ENCODE measurements at regions not wholly inside any gene's neighbourhood (a gene's known extent, or its start where the extent isn't known, plus 50 kb on each side); places are given as distances from the start of the nearest gene placed in this dataset.

GRCh38 chr13:21814604-21815003 is 143.7 kb downstream of the FGF9 start:
- H3K27ac ChIP-seq, result peak overlapping the region; percentile 28; the same call in 1 of the 2 replicates
- no peak for TF ChIP-seq CTCF (conservative IDR thresholded peaks at IDR 0.05)

- TF ChIP-seq CTCF (conservative IDR thresholded peaks at IDR 0.05), result no peak
- no peak overlapping the region for H3K27ac ChIP-seq
These were observed 147.0 kb downstream of the FGF9 start for GRCh38 chr13:21817878-21818277.

- 0 out of 2 replicates have a peak overlapping the region, but pooled peaks have one; percentile 1 for H3K27ac ChIP-seq
- no peak for TF ChIP-seq CTCF (conservative IDR thresholded peaks at IDR 0.05)
These were observed 151.2 kb downstream of the FGF9 start for GRCh38 chr13:21822029-21822428.

- H3K27ac ChIP-seq, result no peak overlapping the region
- no peak for TF ChIP-seq CTCF (conservative IDR thresholded peaks at IDR 0.05)
These were observed 152.5 kb downstream of the FGF9 start for GRCh38 chr13:21823416-21823815.

- H3K27ac ChIP-seq, result no peak overlapping the region
- no peak for TF ChIP-seq CTCF (conservative IDR thresholded peaks at IDR 0.05)
These were observed 153.1 kb downstream of the FGF9 start for GRCh38 chr13:21823949-21824348.

GRCh38 chr13:21825186-21825585 is 154.3 kb downstream of the FGF9 start:
- no peak overlapping the region for H3K27ac ChIP-seq
- no peak for TF ChIP-seq CTCF (conservative IDR thresholded peaks at IDR 0.05)

GRCh38 chr13:21825801-21826200 is 154.9 kb downstream of the FGF9 start:
- H3K27ac ChIP-seq, result no peak overlapping the region
- TF ChIP-seq CTCF (conservative IDR thresholded peaks at IDR 0.05), result no peak
